ENCODE measurements at regions not wholly inside any gene's neighbourhood (a gene's known extent, or its start where the extent isn't known, plus 50 kb on each side); places are given as distances from the start of the nearest gene placed in this dataset.

DNA sequence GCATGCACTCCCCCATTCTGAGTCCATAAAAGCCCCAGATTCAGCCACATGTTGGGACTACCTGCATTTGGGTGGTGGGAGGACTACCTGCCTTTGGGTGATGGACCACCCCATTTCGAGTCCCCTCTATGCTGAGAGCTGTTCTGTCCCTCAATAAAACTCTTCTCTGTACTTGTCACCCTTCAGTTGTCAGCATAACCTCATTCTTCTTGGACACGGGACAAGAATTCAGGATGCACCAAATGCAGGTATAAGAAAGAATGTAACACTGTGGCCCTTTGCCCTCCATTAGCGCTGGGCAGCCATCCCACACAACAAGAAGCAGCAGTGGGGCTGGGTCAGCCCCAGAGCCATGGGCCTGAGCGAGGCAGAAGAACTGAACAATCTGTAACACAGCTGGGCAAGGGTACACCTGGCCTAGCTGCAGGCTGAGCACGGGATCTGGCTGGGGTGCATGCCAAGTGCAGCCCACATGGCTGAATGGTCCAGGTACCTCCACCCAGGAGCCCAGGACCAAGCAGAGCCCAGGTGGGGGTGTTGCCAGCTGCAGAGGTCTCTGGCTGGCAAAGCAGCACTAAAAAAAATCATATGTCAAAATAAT, 1344.3 kb upstream of the LRRTM3 start:
- TF ChIP-seq, protein P1, sequence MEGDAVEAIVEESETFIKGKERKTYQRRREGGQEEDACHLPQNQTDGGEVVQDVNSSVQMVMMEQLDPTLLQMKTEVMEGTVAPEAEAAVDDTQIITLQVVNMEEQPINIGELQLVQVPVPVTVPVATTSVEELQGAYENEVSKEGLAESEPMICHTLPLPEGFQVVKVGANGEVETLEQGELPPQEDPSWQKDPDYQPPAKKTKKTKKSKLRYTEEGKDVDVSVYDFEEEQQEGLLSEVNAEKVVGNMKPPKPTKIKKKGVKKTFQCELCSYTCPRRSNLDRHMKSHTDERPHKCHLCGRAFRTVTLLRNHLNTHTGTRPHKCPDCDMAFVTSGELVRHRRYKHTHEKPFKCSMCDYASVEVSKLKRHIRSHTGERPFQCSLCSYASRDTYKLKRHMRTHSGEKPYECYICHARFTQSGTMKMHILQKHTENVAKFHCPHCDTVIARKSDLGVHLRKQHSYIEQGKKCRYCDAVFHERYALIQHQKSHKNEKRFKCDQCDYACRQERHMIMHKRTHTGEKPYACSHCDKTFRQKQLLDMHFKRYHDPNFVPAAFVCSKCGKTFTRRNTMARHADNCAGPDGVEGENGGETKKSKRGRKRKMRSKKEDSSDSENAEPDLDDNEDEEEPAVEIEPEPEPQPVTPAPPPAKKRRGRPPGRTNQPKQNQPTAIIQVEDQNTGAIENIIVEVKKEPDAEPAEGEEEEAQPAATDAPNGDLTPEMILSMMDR (IDR thresholded peaks at IDR 0.05) = no peak
- ATAC-seq = no peak
- Histone ChIP-seq H3K4me1 (ENCODE audit: low read depth) (no peaks in the 10 kb centered on the region), H3K9me3 (peaks cover 30% of the 10 kb centered on the region), H3K4me3 (no peak overlapping the region), H3K36me3 (ENCODE audit: low read depth) (no peaks in the 10 kb centered on the region)
- intact Hi-C loops (cut with DNase I, micrococcal nuclease) = no loop called here
- DNase-seq = no peak

GRCh38 chr10:65602182-65602865, 1323.5 kb upstream of the LRRTM3 start:
- Histone ChIP-seq H3K36me3 (ENCODE audit: low read depth) (no peaks in the 10 kb centered on the region), H3K4me1 (ENCODE audit: low read depth) (no peaks in the 10 kb centered on the region), H3K9me3 (peaks cover 6% of the 10 kb centered on the region), H3K4me3 (no peak overlapping the region)
- intact Hi-C loops (cut with DNase I, micrococcal nuclease) = no loop called here
- ATAC-seq (no peak), DNase-seq (no peak)
- TF ChIP-seq, protein P1 (IDR thresholded peaks at IDR 0.05) = no peak

DNA sequence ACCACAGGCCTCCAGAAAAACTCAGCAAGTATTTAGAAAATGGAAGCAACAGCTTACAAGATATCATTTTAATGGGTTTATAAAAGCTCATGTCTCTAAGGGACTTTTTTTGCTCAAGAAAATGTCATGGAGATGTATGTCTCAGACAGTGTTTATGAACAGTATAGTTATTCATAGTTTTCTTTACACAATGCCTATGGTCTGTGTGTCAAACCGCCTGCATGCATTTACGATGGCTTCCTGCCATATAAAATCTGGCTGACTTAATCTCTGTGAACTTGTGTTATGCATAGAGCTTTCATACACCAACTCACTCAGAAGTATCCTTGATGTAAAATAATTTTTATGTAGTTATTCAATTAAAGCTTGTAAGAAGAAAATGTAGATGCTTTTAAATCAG, 1314.2 kb upstream of the LRRTM3 start:
- intact Hi-C loops (cut with DNase I, micrococcal nuclease) = no loop called here
- TF ChIP-seq, protein P1 (IDR thresholded peaks at IDR 0.05) = no peak
- Histone ChIP-seq H3K36me3 (ENCODE audit: low read depth) (no peaks in the 10 kb centered on the region), H3K4me1 (ENCODE audit: low read depth) (no peaks in the 10 kb centered on the region), H3K9me3 (peaks cover 18% of the 10 kb centered on the region), H3K4me3 (no peak overlapping the region)
- ATAC-seq (no peak), DNase-seq (no peak)

GRCh38 chr10:65614956-65615565, 1310.8 kb upstream of the LRRTM3 start:
- Histone ChIP-seq H3K9me3 (peaks cover 18% of the 10 kb centered on the region), H3K4me1 (ENCODE audit: low read depth) (no peaks in the 10 kb centered on the region), H3K4me3 (no peak overlapping the region), H3K36me3 (ENCODE audit: low read depth) (no peaks in the 10 kb centered on the region)
- ATAC-seq (no peak), DNase-seq (no peak)
- intact Hi-C loops (cut with DNase I, micrococcal nuclease) = no loop called here
- TF ChIP-seq, protein P1 (IDR thresholded peaks at IDR 0.05) = no peak

DNA sequence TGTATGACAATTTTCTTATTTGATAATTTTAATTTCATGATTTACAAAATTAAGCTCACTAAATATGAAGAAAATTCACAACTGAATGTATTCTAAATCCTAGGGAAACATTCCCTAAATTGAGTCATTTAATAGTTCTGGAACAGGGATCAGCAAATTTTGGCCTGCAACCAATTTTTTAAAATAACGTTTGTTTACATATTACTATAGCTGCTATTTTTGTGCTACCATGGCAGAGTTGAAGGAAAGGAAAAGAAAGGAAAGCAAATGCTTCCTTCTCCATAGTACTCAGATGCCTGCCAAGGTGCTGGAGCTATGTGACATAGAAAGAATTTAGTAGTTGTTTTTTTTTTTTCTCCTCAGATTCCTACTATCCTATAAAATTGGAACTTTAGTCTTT, 1307.7 kb upstream of the LRRTM3 start:
- no peak overlapping the region for H3K4me3 ChIP-seq
- ATAC-seq (no peak), DNase-seq (no peak)
- intact Hi-C loops (cut with DNase I, micrococcal nuclease) = no loop called here
- no peaks in the 10 kb centered on the region for H3K4me1 ChIP-seq (ENCODE audit: low read depth)
- H3K9me3 ChIP-seq = peaks cover 18% of the 10 kb centered on the region
- H3K36me3 ChIP-seq (ENCODE audit: low read depth) = no peaks in the 10 kb centered on the region
- TF ChIP-seq, protein P1 (IDR thresholded peaks at IDR 0.05) = no peak
